ENCODE measurements at regions not wholly inside any gene's neighbourhood (a gene's known extent, or its start where the extent isn't known, plus 50 kb on each side); places are given as distances from the start of the nearest gene placed in this dataset.
A peak's percentile ranks its signal among the peaks of the same experiment; 100 is the strongest.

DNA sequence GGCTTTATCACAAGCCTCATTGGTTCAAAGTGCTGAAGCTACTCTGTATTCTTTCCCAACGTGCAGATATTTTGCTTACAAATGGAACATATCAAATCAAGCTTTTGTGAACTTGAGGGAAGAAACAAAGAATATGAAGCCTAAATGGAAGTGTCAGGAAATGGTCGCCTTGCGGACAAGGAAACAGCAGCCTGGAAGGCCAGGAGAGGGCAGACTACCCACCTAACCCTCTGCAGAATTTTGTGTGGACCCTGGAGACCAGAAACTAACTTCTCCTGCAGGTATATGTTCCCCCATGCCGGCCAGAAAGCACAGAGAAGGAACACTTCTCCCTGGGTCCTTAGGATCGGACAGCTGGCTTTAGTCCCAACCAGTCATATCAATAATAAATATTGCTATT, 1425.8 kb downstream of the PCDH7 start:
- TF ChIP-seq FOXM1 (IDR thresholded peaks at IDR 0.05; ENCODE audit: borderline replicate concordance, low read depth) (no peak), TCF12 (IDR thresholded peaks at IDR 0.05; ENCODE audit: low read depth) (no peak), CEBPB (IDR thresholded peaks at IDR 0.05) (no peak), TEAD4 (IDR thresholded peaks at IDR 0.05) (no peak), TAF1 (IDR thresholded peaks at IDR 0.05; ENCODE audit: low read depth) (no peak), CREB1 (IDR thresholded peaks at IDR 0.05; ENCODE audit: low read depth) (no peak), YY1 (IDR thresholded peaks at IDR 0.05; ENCODE audit: low read depth) (no peak), USF1 (IDR thresholded peaks at IDR 0.05) (no peak), EGR1 (IDR thresholded peaks at IDR 0.05) (no peak), RAD21 (IDR thresholded peaks at IDR 0.05; ENCODE audit: low read depth) (no peak), ZBTB7A (IDR thresholded peaks at IDR 0.05; ENCODE audit: low read depth) (no peak), EP300 (IDR thresholded peaks at IDR 0.05; ENCODE audit: borderline replicate concordance) (no peak), NFIC (IDR thresholded peaks at IDR 0.05) (no peak)
- TF ChIP-seq, protein P1, sequence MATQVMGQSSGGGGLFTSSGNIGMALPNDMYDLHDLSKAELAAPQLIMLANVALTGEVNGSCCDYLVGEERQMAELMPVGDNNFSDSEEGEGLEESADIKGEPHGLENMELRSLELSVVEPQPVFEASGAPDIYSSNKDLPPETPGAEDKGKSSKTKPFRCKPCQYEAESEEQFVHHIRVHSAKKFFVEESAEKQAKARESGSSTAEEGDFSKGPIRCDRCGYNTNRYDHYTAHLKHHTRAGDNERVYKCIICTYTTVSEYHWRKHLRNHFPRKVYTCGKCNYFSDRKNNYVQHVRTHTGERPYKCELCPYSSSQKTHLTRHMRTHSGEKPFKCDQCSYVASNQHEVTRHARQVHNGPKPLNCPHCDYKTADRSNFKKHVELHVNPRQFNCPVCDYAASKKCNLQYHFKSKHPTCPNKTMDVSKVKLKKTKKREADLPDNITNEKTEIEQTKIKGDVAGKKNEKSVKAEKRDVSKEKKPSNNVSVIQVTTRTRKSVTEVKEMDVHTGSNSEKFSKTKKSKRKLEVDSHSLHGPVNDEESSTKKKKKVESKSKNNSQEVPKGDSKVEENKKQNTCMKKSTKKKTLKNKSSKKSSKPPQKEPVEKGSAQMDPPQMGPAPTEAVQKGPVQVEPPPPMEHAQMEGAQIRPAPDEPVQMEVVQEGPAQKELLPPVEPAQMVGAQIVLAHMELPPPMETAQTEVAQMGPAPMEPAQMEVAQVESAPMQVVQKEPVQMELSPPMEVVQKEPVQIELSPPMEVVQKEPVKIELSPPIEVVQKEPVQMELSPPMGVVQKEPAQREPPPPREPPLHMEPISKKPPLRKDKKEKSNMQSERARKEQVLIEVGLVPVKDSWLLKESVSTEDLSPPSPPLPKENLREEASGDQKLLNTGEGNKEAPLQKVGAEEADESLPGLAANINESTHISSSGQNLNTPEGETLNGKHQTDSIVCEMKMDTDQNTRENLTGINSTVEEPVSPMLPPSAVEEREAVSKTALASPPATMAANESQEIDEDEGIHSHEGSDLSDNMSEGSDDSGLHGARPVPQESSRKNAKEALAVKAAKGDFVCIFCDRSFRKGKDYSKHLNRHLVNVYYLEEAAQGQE (IDR thresholded peaks at IDR 0.05; ENCODE audit: low read depth) = no peak
- TF ChIP-seq, protein P2, sequence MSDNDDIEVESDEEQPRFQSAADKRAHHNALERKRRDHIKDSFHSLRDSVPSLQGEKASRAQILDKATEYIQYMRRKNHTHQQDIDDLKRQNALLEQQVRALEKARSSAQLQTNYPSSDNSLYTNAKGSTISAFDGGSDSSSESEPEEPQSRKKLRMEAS (IDR thresholded peaks at IDR 0.05) = no peak

- TF ChIP-seq CEBPB (IDR thresholded peaks at IDR 0.05) = no peak
- TF ChIP-seq RAD21 (IDR thresholded peaks at IDR 0.05; ENCODE audit: low read depth) = no peak
- no peak for TF ChIP-seq TEAD4 (IDR thresholded peaks at IDR 0.05)
- TF ChIP-seq ZBTB7A (IDR thresholded peaks at IDR 0.05; ENCODE audit: low read depth) = no peak
- TF ChIP-seq, protein P2 (IDR thresholded peaks at IDR 0.05) = no peak
- TF ChIP-seq NFIC (IDR thresholded peaks at IDR 0.05) = no peak
- TF ChIP-seq, protein P1 (IDR thresholded peaks at IDR 0.05; ENCODE audit: low read depth) = no peak
- TF ChIP-seq EGR1 (IDR thresholded peaks at IDR 0.05) = no peak
- no peak for TF ChIP-seq YY1 (IDR thresholded peaks at IDR 0.05; ENCODE audit: low read depth)
- TF ChIP-seq FOXM1 (IDR thresholded peaks at IDR 0.05; ENCODE audit: borderline replicate concordance, low read depth) = no peak
- TF ChIP-seq TCF12 (IDR thresholded peaks at IDR 0.05; ENCODE audit: low read depth) = no peak
- TF ChIP-seq CREB1 (IDR thresholded peaks at IDR 0.05; ENCODE audit: low read depth) = no peak
- no peak for TF ChIP-seq EP300 (IDR thresholded peaks at IDR 0.05; ENCODE audit: borderline replicate concordance)
- no peak for TF ChIP-seq TAF1 (IDR thresholded peaks at IDR 0.05; ENCODE audit: low read depth)
- no peak for TF ChIP-seq USF1 (IDR thresholded peaks at IDR 0.05)
These were observed 1427.4 kb downstream of the PCDH7 start for GRCh38 chr4:32147446-32148085.

GRCh38 chr4:32148111-32148666, 1428.0 kb downstream of the PCDH7 start:
- TF ChIP-seq FOXM1 (IDR thresholded peaks at IDR 0.05; ENCODE audit: borderline replicate concordance, low read depth) (peak; percentile 85), EGR1 (IDR thresholded peaks at IDR 0.05) (peak; percentile 26; the same call in 1 of the 2 replicates), TEAD4 (IDR thresholded peaks at IDR 0.05) (peak; percentile 87), YY1 (IDR thresholded peaks at IDR 0.05; ENCODE audit: low read depth) (no peak), CEBPB (IDR thresholded peaks at IDR 0.05) (peak; percentile 27; the same call in 1 of the 2 replicates), CREB1 (IDR thresholded peaks at IDR 0.05; ENCODE audit: low read depth) (no peak), EP300 (IDR thresholded peaks at IDR 0.05; ENCODE audit: borderline replicate concordance) (peak; percentile 91), ZBTB7A (IDR thresholded peaks at IDR 0.05; ENCODE audit: low read depth) (no peak), RAD21 (IDR thresholded peaks at IDR 0.05; ENCODE audit: low read depth) (no peak; the same call in 1 of the 2 replicates), USF1 (IDR thresholded peaks at IDR 0.05) (no peak), TAF1 (IDR thresholded peaks at IDR 0.05; ENCODE audit: low read depth) (no peak), NFIC (IDR thresholded peaks at IDR 0.05) (peak; percentile 95), TCF12 (IDR thresholded peaks at IDR 0.05; ENCODE audit: low read depth) (peak; percentile 93)
- TF ChIP-seq, protein P2 (IDR thresholded peaks at IDR 0.05) = no peak
- TF ChIP-seq, protein P1 (IDR thresholded peaks at IDR 0.05; ENCODE audit: low read depth) = no peak; the same call in 1 of the 2 replicates
